Peyer's patch (tissue), 4 donors: ENCODE measurements at regions not wholly inside any gene's neighbourhood (a gene's known extent, or its start where the extent isn't known, plus 50 kb on each side); places are given as distances from the start of the nearest gene placed in this dataset.

Source experiments
- CTCF ChIP-seq, 6 experiments: fragments of 450-650 bp in 4 of 6; fragments of 200-600 bp in 2 of 6; sonication (generic) in 1 of 6; IDR thresholded peaks; one replicate each; pipeline ENCODE4 v1.5.1; 2017 to 2019; ENCODE audit warnings: antibody characterized with exemption in 6 of 6, mild to moderate bottlenecking in 3 of 6, moderate library complexity in 1 of 6
- POLR2A ChIP-seq, 2 donors: fragments of 450-650 bp; IDR thresholded peaks; one replicate each; pipeline ENCODE4 v1.5.1; 2017; ENCODE audit warnings: antibody characterized with exemption in 2 of 2, mild to moderate bottlenecking in 2 of 2, moderate library complexity in 2 of 2

GRCh38 chr9:104429031-104429546, 75.0 kb upstream of the OR13F1 start:
- TF ChIP-seq CTCF (IDR thresholded peaks at IDR 0.05) (no peak), POLR2A (IDR thresholded peaks at IDR 0.05) (no peak)
